ENCODE measurements at regions not wholly inside any gene's neighbourhood (a gene's known extent, or its start where the extent isn't known, plus 50 kb on each side); places are given as distances from the start of the nearest gene placed in this dataset.

DNA sequence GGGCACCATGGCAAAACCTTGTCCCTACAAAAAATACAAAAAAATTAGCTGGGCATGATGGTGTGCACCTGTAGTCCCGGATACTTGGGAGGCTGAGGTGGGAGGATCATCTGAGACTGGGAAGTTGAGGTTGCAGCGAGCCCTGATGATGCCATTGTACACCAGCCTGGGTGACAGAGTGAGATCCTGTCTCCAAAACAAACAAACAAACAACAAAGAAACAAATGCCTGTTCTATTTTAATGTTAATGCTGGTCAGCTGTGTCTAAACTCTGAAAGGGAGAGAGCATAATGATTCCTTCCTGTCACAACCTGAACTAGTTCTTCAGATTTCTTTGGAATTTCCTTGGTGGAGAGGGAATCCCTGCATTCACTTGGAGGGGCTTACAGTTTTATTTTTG lies 413.0 kb upstream of the TBL1XR1 start:
- FAIRE-seq (no peak), DNase-seq (ENCODE audit: insufficient read length, low spot score) (no peak)
- TF ChIP-seq, protein P1, sequence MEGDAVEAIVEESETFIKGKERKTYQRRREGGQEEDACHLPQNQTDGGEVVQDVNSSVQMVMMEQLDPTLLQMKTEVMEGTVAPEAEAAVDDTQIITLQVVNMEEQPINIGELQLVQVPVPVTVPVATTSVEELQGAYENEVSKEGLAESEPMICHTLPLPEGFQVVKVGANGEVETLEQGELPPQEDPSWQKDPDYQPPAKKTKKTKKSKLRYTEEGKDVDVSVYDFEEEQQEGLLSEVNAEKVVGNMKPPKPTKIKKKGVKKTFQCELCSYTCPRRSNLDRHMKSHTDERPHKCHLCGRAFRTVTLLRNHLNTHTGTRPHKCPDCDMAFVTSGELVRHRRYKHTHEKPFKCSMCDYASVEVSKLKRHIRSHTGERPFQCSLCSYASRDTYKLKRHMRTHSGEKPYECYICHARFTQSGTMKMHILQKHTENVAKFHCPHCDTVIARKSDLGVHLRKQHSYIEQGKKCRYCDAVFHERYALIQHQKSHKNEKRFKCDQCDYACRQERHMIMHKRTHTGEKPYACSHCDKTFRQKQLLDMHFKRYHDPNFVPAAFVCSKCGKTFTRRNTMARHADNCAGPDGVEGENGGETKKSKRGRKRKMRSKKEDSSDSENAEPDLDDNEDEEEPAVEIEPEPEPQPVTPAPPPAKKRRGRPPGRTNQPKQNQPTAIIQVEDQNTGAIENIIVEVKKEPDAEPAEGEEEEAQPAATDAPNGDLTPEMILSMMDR (IDR thresholded peaks at IDR 0.05; ENCODE audit: insufficient read depth, missing control alignments) = no peak

DNA sequence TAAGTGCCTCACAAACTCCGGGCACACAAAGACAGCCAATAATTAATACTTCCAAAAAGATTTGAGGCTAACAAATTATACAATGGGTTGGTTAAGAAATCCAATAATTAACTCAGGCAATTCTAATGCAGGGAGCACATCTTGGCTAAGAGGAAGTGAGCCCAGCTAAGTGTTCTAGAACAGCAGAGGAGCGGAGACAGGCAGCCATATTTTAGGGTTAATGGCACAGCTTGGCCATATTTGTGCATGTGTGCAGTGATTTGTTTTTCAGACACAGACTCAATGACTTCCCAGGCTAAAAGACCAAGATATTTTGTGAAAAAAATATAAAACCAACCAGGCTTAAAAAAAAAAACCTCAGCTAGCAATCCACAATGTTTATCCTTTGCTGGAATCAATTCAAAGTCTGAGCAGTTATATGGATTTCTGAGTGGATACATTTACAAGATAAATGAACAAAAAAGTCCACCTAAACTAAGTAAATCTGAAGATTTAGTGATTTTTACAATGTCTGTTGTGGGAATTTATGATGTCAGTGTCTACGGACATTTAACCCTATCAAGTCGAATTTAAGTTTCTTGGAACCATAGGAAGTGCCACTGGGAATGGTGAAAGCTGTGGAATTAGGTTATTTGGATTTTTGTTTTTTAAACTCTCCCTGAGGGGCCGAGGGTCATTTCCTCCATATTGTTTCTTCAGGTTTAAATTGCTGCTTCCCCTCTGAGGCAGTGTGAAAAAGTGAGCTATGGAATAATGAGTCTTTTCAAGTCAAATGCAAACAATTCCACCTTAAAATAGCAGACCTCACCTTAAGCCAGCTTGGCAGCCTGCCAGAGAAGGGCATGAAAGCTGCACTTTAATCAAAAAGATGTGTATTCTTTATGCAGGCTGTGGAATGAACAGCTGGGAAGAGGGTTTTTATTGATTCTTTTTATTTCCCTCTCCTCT lies 413.7 kb upstream of the TBL1XR1 start:
- TF ChIP-seq, protein P1 (IDR thresholded peaks at IDR 0.05; ENCODE audit: insufficient read depth, missing control alignments) = no peak
- FAIRE-seq (no peak), DNase-seq (ENCODE audit: insufficient read length, low spot score) (no peak)

DNA sequence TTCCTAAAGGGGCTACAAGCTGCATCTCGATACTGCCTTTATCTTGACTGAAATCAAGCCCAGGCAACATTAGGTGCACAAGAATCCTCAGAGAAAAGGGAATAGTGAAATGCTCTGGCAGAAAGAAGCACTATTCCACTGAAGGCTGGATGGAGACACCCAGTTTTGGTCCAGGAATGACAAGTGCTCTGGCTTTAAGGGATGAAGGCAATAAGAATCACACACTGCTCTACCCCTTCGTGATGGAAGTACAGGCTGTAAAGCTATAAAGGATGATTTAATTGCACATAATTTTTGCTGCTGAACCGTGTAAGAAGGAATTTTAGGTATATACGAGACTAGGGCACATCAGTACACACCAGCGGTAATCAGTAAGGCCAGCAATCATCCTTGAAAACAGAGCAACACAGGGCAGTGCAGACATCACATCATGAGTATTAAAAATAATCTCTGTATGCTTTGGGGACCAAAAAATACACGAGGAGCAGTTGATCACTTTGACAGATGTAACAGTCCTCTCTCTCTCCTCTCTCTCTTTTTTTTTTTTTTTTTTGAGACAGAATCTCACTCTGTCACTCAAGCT lies 414.6 kb upstream of the TBL1XR1 start:
- no peak for FAIRE-seq
- DNase-seq (ENCODE audit: insufficient read length, low spot score) = no peak
- TF ChIP-seq, protein P1 (IDR thresholded peaks at IDR 0.05; ENCODE audit: insufficient read depth, missing control alignments) = no peak

DNA sequence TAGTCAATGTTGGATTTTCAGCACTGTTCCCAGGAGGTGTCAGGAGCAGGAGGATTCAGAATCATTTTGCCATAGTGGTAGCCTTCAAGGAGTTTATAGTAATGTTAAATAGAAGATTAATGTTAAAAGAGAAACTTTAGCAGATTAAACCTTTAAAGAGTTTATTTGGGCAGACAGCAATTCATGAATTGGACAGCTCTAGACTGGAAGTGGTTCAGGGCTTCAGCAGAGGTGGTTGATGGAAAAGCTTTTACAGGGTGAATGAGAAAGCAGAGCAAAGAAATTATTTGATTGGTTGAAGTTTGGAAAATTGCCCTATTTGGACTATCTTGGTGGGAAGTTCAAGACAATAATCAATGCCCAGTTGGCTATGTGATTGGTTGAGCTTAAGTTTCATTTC lies 416.6 kb upstream of the TBL1XR1 start:
- TF ChIP-seq, protein P1 (IDR thresholded peaks at IDR 0.05; ENCODE audit: insufficient read depth, missing control alignments) = no peak
- no peak for FAIRE-seq

DNA sequence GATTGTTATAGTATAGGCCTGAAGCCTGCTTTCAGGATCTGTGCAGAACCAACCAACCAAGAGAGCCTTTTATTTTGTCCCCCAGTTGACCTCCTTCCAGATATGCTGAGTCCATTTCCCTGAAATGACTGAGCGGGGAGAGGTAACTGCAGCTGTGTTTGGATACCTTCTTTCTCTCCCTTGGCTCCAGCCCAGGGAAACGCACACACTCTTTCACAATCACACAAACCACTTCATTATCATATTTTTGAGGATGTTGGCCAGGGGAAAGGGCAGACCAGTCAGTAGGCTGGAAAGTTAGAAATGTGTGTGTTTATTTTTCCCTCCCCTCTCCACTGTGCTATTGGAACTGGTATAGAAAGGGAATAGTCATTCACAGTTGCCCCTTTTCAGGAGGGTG lies 417.7 kb upstream of the TBL1XR1 start:
- no peak for DNase-seq (ENCODE audit: insufficient read length, low spot score)
- TF ChIP-seq, protein P1 (IDR thresholded peaks at IDR 0.05; ENCODE audit: insufficient read depth, missing control alignments) = no peak
- FAIRE-seq = no peak

More for the DNA sequence above, 416.6 kb upstream of the TBL1XR1 start:
- no peak for DNase-seq (ENCODE audit: insufficient read length, low spot score)

DNA sequence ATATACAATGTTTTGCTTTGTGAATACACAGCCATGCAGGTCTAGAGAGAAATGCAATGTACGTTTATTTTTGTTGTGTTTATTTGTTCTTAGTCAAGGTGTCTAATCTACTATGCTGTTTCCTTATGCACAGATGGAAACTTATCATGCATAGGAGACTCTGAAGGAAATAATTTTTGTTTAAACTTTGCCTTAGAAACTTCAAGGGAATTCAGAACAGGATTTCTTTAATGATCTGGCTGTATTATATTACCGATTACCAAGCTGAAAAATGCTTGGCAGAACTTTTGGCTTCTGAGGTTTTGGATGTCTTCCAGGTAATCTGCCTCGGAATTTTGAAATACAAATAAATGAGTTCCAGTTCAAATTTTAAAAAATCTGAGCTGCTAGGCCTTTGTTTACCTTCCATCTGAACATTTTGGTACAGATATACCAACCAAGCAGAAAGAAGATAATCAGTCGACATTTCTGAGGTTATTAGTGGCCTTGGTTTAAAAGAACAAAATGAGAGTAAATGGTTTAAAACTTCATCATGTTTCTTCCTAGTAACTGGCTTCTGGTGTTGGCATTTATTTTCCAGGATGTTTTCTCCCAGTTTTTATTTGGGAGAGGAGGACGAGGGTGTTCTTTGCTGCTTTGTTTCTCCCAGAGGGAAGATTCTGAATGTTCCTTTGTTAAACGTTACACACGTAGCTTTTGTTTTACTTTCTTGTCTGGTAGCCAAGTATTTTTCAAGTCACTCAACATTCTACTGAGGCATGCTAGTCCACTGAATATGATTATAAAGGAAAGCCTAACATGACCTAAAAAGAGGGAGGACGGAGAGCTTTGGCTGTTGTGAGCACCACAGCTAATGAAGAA lies 421.8 kb upstream of the TBL1XR1 start:
- TF ChIP-seq, protein P1 (IDR thresholded peaks at IDR 0.05; ENCODE audit: insufficient read depth, missing control alignments) = no peak
- DNase-seq (ENCODE audit: insufficient read length, low spot score) (no peak), FAIRE-seq (no peak)
